ENCODE measurements at regions not wholly inside any gene's neighbourhood (a gene's known extent, or its start where the extent isn't known, plus 50 kb on each side); places are given as distances from the start of the nearest gene placed in this dataset.

DNA sequence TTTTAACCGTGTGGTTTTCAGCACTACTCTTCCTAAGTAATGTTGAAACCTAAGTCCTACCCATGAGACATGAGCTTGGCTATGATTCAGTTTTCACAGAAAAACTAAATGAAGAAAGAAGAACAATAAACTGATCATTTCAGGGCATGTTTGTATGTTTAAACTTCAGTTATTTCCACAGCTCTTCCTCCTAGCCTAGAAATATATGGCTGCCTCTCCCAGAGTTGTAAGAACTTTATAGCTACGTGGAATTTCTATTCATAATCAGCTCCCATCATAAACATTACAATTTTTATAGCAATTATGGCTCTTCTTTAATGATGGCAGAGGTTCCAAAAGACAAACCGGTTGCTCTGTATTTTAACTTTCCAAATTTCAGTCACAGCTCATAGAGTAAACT is 314.7 kb upstream of the ADAMTSL1 start:
- no peak for DNase-seq

DNA sequence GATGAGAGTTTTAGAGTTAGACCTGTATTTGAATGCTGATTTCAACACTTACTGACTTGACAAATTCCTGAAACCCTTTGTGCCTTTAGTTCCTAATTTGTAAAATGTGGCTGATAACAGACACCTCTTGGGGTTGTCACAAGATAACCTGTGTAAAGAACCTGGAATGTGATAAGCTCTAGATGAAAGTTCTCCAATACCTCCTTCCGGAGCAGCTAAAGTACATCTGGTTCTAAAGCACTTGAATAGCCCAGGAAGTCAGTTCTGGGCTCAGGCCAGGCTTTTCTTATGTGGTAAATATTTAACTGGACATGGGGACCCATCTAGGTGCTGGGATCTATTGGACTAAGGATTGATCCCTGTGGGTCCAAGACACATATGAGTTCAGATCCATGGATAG is 310.8 kb upstream of the ADAMTSL1 start:
- no peak for DNase-seq

- no peak for DNase-seq
Measured at GRCh38 chr9:18167733-18168132, 306.2 kb upstream of the ADAMTSL1 start.

GRCh38 chr9:18173923-18174322 is 300.0 kb upstream of the ADAMTSL1 start:
- no peak for DNase-seq

DNA sequence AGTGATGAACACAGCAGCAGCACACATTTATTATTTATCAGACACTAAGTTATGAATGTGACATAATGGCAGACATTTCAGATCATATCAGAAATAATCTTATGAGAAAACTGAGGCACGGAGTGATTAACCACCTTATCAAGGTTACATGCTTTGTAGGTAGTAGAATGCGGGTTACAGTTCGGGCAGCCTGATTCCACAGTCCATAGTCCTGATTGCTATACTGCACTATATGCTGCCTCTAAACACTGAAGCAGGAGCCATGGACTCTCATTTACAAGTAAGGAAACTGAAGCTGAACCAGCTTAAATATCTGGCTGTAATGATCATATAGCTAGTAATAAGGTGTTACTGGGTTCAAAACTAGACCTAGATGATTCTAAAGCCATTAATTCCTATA is 291.3 kb upstream of the ADAMTSL1 start:
- no peak for DNase-seq

GRCh38 chr9:18183974-18184373 is 290.0 kb upstream of the ADAMTSL1 start:
- DNase-seq: no peak

- DNase-seq: no peak
Measured at GRCh38 chr9:18184401-18184800, 289.6 kb upstream of the ADAMTSL1 start.

GRCh38 chr9:18185196-18185595 is 288.8 kb upstream of the ADAMTSL1 start:
- no peak for DNase-seq

DNA sequence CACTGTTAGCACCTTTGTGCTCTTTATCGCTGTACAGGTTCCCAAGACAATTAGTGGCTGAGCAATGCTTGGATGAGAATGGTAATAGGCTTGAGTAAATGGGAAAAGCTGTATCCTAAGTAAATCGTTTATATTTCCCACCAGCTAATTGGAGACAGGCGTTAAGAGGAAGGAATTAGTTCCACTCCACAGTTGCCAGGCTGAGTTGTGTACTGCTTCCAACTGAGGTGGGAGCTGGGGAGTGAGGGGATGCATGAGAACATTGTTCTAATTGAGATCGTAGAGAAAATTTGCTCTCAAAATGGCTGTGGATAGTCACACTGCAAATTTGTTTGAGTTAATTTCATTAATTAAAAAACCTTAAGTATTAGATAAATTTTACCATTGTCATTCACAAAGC is 285.0 kb upstream of the ADAMTSL1 start:
- DNase-seq: no peak

DNA sequence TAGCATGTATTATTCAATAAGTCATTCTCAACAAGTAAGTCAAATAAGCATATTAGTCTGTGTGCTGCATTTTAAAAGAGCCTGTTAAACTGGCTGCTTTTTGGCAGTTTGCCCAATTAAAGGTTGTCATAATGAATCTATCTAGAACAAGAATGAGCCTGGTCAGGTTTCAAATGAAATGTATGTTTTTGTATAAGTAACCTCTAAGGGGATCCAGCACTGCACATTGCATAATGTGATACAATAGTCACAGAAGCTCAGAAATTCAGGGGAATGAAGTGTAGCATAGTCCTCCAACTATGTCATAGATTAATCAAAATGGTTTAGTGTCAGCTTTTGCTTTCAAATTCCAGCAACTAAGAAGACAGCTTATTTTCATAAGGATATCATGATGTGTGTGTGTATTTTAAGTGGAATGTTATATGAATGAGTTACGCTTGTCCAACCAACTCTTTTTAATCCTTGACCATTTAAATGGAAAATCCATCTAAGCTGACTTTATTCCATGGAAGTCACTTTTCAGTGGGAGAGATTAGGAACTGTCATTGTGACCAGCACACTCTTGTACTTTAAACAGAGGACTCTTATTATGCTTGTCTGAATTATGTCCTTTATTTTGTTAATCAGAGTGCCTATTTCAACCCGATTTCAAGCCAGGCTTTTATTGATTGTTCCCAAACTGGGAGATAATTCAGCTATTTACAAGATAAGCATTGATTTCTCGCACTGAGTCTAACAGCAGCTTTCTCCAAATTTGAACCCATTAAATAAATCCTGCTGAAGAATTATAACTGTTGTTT is 283.9 kb upstream of the ADAMTSL1 start:
- no peak for DNase-seq

DNA sequence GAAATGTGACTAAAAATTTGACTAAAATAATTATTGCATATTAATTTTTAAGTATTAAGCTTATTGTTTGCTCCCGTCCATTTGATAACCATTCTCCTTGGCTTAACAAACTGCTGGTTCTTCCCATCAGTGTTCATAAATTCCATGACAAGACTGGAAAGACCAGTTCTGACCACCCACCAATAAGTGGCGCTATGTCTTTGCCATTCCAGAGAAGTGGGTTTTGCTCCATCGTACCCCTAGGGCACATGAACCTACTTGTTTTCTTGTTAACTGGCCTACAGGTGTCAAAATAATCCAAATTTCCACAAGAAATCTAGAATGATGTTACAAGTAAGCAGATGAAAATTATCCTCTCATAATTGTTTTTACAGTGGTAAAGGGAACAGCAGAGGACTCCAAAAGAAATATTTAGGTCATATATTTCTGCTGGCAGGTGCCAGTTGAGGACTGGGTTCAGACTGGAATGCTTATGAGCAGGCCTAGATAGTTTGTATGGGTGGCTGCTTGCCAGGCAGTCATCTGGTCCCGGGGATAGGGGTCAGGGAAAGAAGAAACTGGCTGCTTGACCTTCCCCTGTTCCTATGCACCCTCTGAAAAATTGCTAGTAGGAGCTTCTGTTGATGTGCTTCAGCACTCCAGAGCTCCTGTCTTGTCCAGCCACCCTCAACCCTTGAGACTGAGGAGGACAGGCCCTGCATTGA is 283.1 kb upstream of the ADAMTSL1 start:
- DNase-seq: no peak

DNA sequence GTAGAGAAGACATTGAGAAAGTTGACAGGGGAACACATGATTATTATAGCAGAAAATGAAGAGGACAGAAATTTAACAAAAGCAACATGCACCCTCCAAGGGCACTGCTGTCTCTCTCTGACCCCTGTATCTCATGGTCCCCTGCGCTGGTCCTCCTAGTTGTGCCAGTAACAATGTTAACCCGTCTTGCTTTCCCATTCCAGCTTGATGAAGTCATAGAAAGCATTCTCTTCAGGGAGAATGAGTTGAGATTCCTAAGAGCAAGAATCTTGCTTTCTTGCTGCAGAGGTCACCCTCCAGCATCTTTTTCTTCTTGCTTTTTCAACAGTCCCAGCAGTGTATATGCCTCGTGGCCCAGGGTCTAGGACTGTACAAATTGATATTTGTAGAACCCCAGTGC is 279.6 kb upstream of the ADAMTSL1 start:
- no peak for DNase-seq

DNA sequence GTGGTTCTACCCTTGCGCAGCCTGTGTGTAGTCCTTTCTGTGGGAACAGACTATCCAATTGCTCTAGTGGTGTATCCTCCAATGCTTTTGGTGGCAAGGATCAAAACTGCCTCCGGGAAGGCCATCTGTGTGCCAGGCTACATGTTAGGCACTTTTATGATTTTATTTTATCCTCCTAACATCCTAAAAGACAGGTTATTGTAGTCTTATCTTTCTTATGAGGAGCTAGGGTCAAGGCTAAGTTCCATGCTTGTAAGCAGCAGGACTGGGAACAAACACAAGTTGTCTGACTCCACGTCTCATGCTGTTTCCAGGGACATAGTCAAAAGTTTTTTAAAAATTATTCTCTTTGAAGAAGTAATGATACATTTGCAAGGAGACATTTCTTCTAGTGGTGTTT is 278.7 kb upstream of the ADAMTSL1 start:
- no peak for DNase-seq

- DNase-seq: no peak
Measured at GRCh38 chr9:18202924-18203323, 271.0 kb upstream of the ADAMTSL1 start.

GRCh38 chr9:18207735-18208134 is 266.2 kb upstream of the ADAMTSL1 start:
- no peak for DNase-seq

- DNase-seq: no peak
Measured at GRCh38 chr9:18208166-18209059, 265.5 kb upstream of the ADAMTSL1 start.

- DNase-seq: no peak
Measured at GRCh38 chr9:18215626-18216025, 258.3 kb upstream of the ADAMTSL1 start.

DNA sequence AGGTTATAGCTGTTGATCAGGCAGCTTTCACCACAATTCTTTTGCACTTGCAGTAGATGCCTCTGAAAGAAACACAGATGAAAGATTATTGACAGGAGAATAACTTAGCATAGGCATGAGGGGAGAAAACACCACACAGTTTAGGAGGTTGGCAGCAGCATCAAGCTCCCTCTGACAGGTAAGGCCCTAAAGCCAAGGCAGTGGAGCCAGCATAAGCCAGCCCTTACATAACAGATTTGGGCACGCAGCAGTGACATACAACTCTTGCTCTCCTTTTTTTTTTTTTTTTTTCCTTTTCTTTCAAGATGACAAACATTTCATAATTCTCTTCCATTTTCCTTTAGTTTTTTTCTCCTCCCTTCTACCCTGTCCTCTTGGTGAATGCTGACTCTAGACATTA is 257.6 kb upstream of the ADAMTSL1 start:
- no peak for DNase-seq

- DNase-seq: no peak
Measured at GRCh38 chr9:18228101-18228500, 245.9 kb upstream of the ADAMTSL1 start.

GRCh38 chr9:18229992-18230676 is 243.8 kb upstream of the ADAMTSL1 start:
- no peak for DNase-seq

GRCh38 chr9:18233311-18233710 is 240.6 kb upstream of the ADAMTSL1 start:
- no peak for DNase-seq

- DNase-seq: no peak
Measured at GRCh38 chr9:18233776-18234445, 240.0 kb upstream of the ADAMTSL1 start.
